ENCODE measurements at regions not wholly inside any gene's neighbourhood (a gene's known extent, or its start where the extent isn't known, plus 50 kb on each side); places are given as distances from the start of the nearest gene placed in this dataset.

DNA sequence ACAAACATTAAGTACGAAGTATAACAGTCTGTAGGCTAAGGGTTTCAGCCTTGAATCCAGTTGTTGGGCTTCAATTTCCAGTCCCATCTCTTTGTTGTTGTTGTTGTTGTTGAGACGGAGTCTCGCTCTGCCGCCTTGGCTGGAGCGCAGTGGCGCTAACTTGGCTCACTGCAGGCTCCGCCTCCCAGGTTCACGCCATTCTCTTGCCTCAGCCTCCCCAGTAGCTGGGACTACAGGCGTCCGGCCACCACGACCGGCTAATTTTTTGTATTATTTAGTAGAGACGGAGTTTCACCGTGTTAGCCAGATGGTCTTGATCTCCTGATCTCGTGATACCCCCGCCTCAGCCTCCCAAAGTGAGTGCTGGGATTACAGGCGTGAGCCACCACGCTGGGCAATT, 464.9 kb downstream of the ANKRD7 start:
- no peaks in the 10 kb centered on the region for H3K36me3 ChIP-seq (ENCODE audit: control insufficient read depth, insufficient read depth, low read length)
- no CpG with 5 or more reads among the region's 18 CpGs for WGBS, 2 experiments (ENCODE audit: extremely low coverage in 2 of 2, insufficient read length in 1 of 2)
- H3K4me3 ChIP-seq (ENCODE audit: insufficient read depth, low read depth, low read length): no peak overlapping the region
- no peak overlapping the region for H4K5ac ChIP-seq (ENCODE audit: low read depth, low read length)
- no peak overlapping the region for H3K14ac ChIP-seq (replicated peaks; ENCODE audit: low read depth, low read length)
- H3K79me1 ChIP-seq (ENCODE audit: low read depth in 1 of 2, low read length in 2 of 2): no peaks in the 10 kb centered on the region
- no peaks in the 10 kb centered on the region for H3K9me3 ChIP-seq (ENCODE audit: control insufficient read depth, insufficient read depth, low read length)
- H2AK9ac ChIP-seq (replicated peaks; ENCODE audit: low read depth, low read length, poor library complexity): no peak overlapping the region
- no peak overlapping the region for H3K23ac ChIP-seq (ENCODE audit: low read depth, low read length)
- H3K56ac ChIP-seq (ENCODE audit: extremely low read depth, insufficient read depth, low read length): no peak overlapping the region
- CTCF ChIA-PET: no interaction called here
- H3K9me1 ChIP-seq (ENCODE audit: insufficient read depth, low read length): no peaks in the 10 kb centered on the region
- no peak overlapping the region for H3K9ac ChIP-seq (ENCODE audit: low read depth, low read length)
- no peak overlapping the region for H4K8ac ChIP-seq (ENCODE audit: low read depth in 2 of 2, low read length in 2 of 2)
- no peak overlapping the region for H4K91ac ChIP-seq (ENCODE audit: insufficient read depth, low read depth, low read length)
- TF ChIP-seq, protein P1, sequence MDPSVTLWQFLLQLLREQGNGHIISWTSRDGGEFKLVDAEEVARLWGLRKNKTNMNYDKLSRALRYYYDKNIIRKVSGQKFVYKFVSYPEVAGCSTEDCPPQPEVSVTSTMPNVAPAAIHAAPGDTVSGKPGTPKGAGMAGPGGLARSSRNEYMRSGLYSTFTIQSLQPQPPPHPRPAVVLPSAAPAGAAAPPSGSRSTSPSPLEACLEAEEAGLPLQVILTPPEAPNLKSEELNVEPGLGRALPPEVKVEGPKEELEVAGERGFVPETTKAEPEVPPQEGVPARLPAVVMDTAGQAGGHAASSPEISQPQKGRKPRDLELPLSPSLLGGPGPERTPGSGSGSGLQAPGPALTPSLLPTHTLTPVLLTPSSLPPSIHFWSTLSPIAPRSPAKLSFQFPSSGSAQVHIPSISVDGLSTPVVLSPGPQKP (IDR thresholded peaks at IDR 0.05; ENCODE audit: borderline replicate concordance, low read depth, low read length): no peak
- no peak for TF ChIP-seq RCOR1 (IDR thresholded peaks at IDR 0.05; ENCODE audit: insufficient replicate concordance, low read length)
- no peak for TF ChIP-seq RFX5 (IDR thresholded peaks at IDR 0.05; ENCODE audit: low read depth, low read length)
- TF ChIP-seq, protein P2, sequence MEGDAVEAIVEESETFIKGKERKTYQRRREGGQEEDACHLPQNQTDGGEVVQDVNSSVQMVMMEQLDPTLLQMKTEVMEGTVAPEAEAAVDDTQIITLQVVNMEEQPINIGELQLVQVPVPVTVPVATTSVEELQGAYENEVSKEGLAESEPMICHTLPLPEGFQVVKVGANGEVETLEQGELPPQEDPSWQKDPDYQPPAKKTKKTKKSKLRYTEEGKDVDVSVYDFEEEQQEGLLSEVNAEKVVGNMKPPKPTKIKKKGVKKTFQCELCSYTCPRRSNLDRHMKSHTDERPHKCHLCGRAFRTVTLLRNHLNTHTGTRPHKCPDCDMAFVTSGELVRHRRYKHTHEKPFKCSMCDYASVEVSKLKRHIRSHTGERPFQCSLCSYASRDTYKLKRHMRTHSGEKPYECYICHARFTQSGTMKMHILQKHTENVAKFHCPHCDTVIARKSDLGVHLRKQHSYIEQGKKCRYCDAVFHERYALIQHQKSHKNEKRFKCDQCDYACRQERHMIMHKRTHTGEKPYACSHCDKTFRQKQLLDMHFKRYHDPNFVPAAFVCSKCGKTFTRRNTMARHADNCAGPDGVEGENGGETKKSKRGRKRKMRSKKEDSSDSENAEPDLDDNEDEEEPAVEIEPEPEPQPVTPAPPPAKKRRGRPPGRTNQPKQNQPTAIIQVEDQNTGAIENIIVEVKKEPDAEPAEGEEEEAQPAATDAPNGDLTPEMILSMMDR (conservative IDR thresholded peaks at IDR 0.05; ENCODE audit: low read depth, low read length): no peak
- no peak for TF ChIP-seq RAD21 (IDR thresholded peaks at IDR 0.05; ENCODE audit: low read length)
- TF ChIP-seq, protein P3, sequence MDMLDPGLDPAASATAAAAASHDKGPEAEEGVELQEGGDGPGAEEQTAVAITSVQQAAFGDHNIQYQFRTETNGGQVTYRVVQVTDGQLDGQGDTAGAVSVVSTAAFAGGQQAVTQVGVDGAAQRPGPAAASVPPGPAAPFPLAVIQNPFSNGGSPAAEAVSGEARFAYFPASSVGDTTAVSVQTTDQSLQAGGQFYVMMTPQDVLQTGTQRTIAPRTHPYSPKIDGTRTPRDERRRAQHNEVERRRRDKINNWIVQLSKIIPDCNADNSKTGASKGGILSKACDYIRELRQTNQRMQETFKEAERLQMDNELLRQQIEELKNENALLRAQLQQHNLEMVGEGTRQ (IDR thresholded peaks at IDR 0.05; ENCODE audit: low read depth, low read length): no peak
- TF ChIP-seq NFE2L2 (IDR thresholded peaks at IDR 0.05; ENCODE audit: low read depth, low read length): no peak
- no peak for TF ChIP-seq CHD1 (IDR thresholded peaks at IDR 0.05; ENCODE audit: low read depth, low read length)
- no peak for TF ChIP-seq MXI1 (IDR thresholded peaks at IDR 0.05; ENCODE audit: borderline replicate concordance, low read depth, low read length)
- no peak for TF ChIP-seq SMC3 (IDR thresholded peaks at IDR 0.05; ENCODE audit: low read depth, low read length)
- H3K27me3 ChIP-seq (ENCODE audit: control insufficient read depth, insufficient read depth, low read length): no peaks in the 10 kb centered on the region
- no peak overlapping the region for H3K27ac ChIP-seq (ENCODE audit: insufficient read depth, low read length)
- H3K4me1 ChIP-seq (ENCODE audit: control insufficient read depth, insufficient read depth, low read length): no peaks in the 10 kb centered on the region
- dilution Hi-C loops (cut with HindIII; ENCODE audit: low sequenced_read_pairs, unreplicated experiment): no loop called here
- ATAC-seq (ENCODE audit: low read depth) (no peak), DNase-seq (no peak)
- intact Hi-C loops (cut with micrococcal nuclease): no loop called here
- no peak overlapping the region for H2BK20ac ChIP-seq (ENCODE audit: low read depth, low read length)
- in situ Hi-C loops (cut with MboI; ENCODE audit: low sequenced_read_pairs): no loop called here
- BruUV-seq (replicated peaks): no TSS peak
- no peak overlapping the region for H3K4me2 ChIP-seq (ENCODE audit: low read depth, low read length)
- no peak overlapping the region for H3K4ac ChIP-seq (ENCODE audit: low read depth, low read length)
- no peak overlapping the region for H2AK5ac ChIP-seq (ENCODE audit: low read depth, low read length)
- POLR2A ChIA-PET (ENCODE audit: unreplicated experiment): no interaction called here
- H2BK5ac ChIP-seq (ENCODE audit: low read depth, low read length, poor library complexity, severe bottlenecking): no peak overlapping the region
- H2AFZ ChIP-seq (replicated peaks; ENCODE audit: low read length, poor library complexity): no peak overlapping the region
- H2BK15ac ChIP-seq (ENCODE audit: low read depth, low read length): no peak overlapping the region
- no peak overlapping the region for H2BK120ac ChIP-seq (ENCODE audit: low read depth, low read length)
- H4K20me1 ChIP-seq (ENCODE audit: insufficient read depth, low read length): no peaks in the 10 kb centered on the region
- H3K18ac ChIP-seq (ENCODE audit: low read depth, low read length): no peak overlapping the region

Measured in IMR-90 (cell line).